WTC11 (cell line): ENCODE measurements at regions not wholly inside any gene's neighbourhood (a gene's known extent, or its start where the extent isn't known, plus 50 kb on each side); places are given as distances from the start of the nearest gene placed in this dataset.

ENCODE experiments used
- ATAC-seq: fragments of 200-7000 bp; cut with Tn5 transposase; 2 replicates; pipeline ENCODE4 v1.10.0; 2021; ENCODE audit warnings: mild to moderate bottlenecking, moderate library complexity
- CTCF ChIA-PET: fragments of 300-600 bp; sonication (Branson Sonifier 250); formaldehyde crosslinking; loops from one replicate; lab custom pipeline; 2021; ENCODE audit warnings: antibody characterized with exemption; lab: Charles Lee
- POLR2A ChIA-PET: fragments of 350-600 bp; sonication (Branson Sonifier 250); formaldehyde crosslinking; loops from one replicate; lab custom pipeline; 2021; ENCODE audit warnings: antibody characterized with exemption; lab: Charles Lee
- DNase-seq: peaks from one replicate; pipeline ENCODE4 v3.0.0; 2021; ENCODE audit warnings: low spot score
- H3K27ac Mint-ChIP-seq: 2 replicates; pipeline ENCODE4 v1.8.0; 2021; ENCODE audit warnings: mixed read lengths
- H3K27me3 Mint-ChIP-seq: 2 replicates; pipeline ENCODE4 v1.8.0; 2021; ENCODE audit warnings: low read depth, mild to moderate bottlenecking, moderate library complexity, mixed read lengths
- H3K36me3 Mint-ChIP-seq: 2 replicates; pipeline ENCODE4 v1.8.0; 2021; ENCODE audit warnings: mixed read lengths
- H3K4me1 Mint-ChIP-seq: 2 replicates; pipeline ENCODE4 v1.8.0; 2022; ENCODE audit warnings: mixed read lengths
- H3K4me3 Mint-ChIP-seq: 2 replicates; pipeline ENCODE4 v1.8.0; 2021; ENCODE audit warnings: mild to moderate bottlenecking, moderate library complexity, mixed read lengths
- H3K9me3 Mint-ChIP-seq: 2 replicates; pipeline ENCODE4 v1.8.0; 2021; ENCODE audit warnings: mixed read lengths
- ATF1 ChIP-seq: sonication (generic); formaldehyde crosslinking; IDR thresholded peaks from 2 replicates; pipeline ENCODE4 v1.8.1; 2023; ENCODE audit warnings: mild to moderate bottlenecking, moderate library complexity, missing genetic modification reagents
- CBFB ChIP-seq: sonication (generic); formaldehyde crosslinking; IDR thresholded peaks from 2 replicates; pipeline ENCODE4 v1.8.1; 2022; ENCODE audit warnings: mild to moderate bottlenecking, low read depth, missing genetic modification reagents
- CREB1 ChIP-seq: sonication (generic); formaldehyde crosslinking; IDR thresholded peaks from 2 replicates; pipeline ENCODE4 v1.8.0; 2023; ENCODE audit warnings: mild to moderate bottlenecking, missing genetic modification reagents
- ESRRA ChIP-seq: sonication (generic); formaldehyde crosslinking; IDR thresholded peaks from 2 replicates; pipeline ENCODE4 v1.8.1; 2022; ENCODE audit warnings: mild to moderate bottlenecking, missing genetic modification reagents, borderline replicate concordance
- FOXP1 ChIP-seq: sonication (generic); formaldehyde crosslinking; IDR thresholded peaks from 2 replicates; pipeline ENCODE4 v1.8.0; 2022; ENCODE audit warnings: missing genetic modification reagents, mild to moderate bottlenecking, moderate library complexity, borderline replicate concordance
- GRHL2 ChIP-seq: fragments of 250-450 bp; sonication (Bioruptor Pico); IDR thresholded peaks from 2 replicates; pipeline ENCODE4 v1.8.0; 2022; ENCODE audit warnings: mild to moderate bottlenecking, moderate library complexity; ENCODE audit not compliant: insufficient replicate concordance, severe bottlenecking
- HMGA2 ChIP-seq: fragments of 250-450 bp; sonication (Bioruptor Pico); IDR thresholded peaks from 2 replicates; pipeline ENCODE4 v1.4.0; 2021; ENCODE audit warnings: mild to moderate bottlenecking, moderate library complexity
- IRF2 ChIP-seq: sonication (generic); formaldehyde crosslinking; IDR thresholded peaks from 2 replicates; pipeline ENCODE4 v1.8.0; 2022; ENCODE audit warnings: low read depth, missing genetic modification reagents, borderline replicate concordance
- NFE2L1 ChIP-seq: sonication (generic); formaldehyde crosslinking; IDR thresholded peaks from 2 replicates; pipeline ENCODE4 v1.8.1; 2023; ENCODE audit warnings: missing genetic modification reagents
- ZNF121 ChIP-seq: sonication (generic); formaldehyde crosslinking; IDR thresholded peaks from 2 replicates; pipeline ENCODE4 v1.8.0; 2023; ENCODE audit warnings: missing genetic modification reagents
- ZNF416 ChIP-seq: fragments of 250-450 bp; sonication (Bioruptor Pico); IDR thresholded peaks from 2 replicates; pipeline ENCODE4 v1.9.0; 2021; ENCODE audit warnings: mild to moderate bottlenecking, inconsistent platforms
- TF ChIP-seq, protein P1 (sequence below): sonication (generic); formaldehyde crosslinking; IDR thresholded peaks from 2 replicates; pipeline ENCODE4 v1.8.0; 2023; ENCODE audit warnings: mild to moderate bottlenecking, missing genetic modification reagents
- TF ChIP-seq, protein P2 (sequence below): sonication (generic); formaldehyde crosslinking; IDR thresholded peaks from 2 replicates; pipeline ENCODE4 v1.8.0; 2022; ENCODE audit warnings: mild to moderate bottlenecking, missing genetic modification reagents
- TF ChIP-seq, protein P3 (sequence below): sonication (generic); formaldehyde crosslinking; IDR thresholded peaks from 2 replicates; pipeline ENCODE4 v1.8.1; 2023; ENCODE audit warnings: mild to moderate bottlenecking, missing genetic modification reagents, moderate library complexity
- TF ChIP-seq, protein P4 (sequence below): fragments of 250-450 bp; sonication (Bioruptor Pico); IDR thresholded peaks from 2 replicates; pipeline ENCODE4 v2.1.2; 2022; ENCODE audit warnings: mild to moderate bottlenecking, moderate library complexity
- TF ChIP-seq, protein P5 (sequence below): sonication (generic); formaldehyde crosslinking; IDR thresholded peaks from 2 replicates; pipeline ENCODE4 v1.8.1; 2023; ENCODE audit warnings: mild to moderate bottlenecking, missing genetic modification reagents
- TF ChIP-seq, protein P6 (sequence below): sonication (generic); formaldehyde crosslinking; IDR thresholded peaks from 2 replicates; pipeline ENCODE4 v1.8.0; 2023; ENCODE audit warnings: missing genetic modification reagents, mild to moderate bottlenecking, borderline replicate concordance

DNA sequence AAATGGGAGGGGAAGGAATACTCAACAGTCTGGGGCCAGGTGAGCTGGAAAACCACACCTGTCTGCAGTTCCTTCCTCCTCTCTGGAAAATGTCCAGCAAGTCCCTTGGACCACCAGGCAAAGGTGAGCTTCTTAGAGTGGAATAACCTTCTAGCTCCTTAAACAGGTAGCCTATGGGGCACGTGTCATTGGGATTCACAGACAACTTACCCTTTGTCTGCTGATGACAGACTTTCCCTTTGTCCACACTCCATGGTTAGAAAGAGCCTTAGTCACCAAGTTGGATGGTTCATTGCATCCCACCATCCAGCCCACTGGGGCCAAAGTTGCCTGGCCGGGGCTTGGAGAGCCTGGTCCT, 98.0 kb upstream of the ITGA6 start:
- Mint-ChIP-seq H3K9me3 (no peaks in the 10 kb centered on the region), H3K4me3 (no peak overlapping the region), H3K27ac (no peak overlapping the region), H3K27me3 (peaks cover 2% of the 10 kb centered on the region; the same call in 1 of the 2 replicates), H3K36me3 (no peaks in the 10 kb centered on the region), H3K4me1 (no peaks in the 10 kb centered on the region)
- ATAC-seq (no peak), DNase-seq (no peak)
- TF ChIP-seq FOXP1, result no peak
- TF ChIP-seq, protein P1, sequence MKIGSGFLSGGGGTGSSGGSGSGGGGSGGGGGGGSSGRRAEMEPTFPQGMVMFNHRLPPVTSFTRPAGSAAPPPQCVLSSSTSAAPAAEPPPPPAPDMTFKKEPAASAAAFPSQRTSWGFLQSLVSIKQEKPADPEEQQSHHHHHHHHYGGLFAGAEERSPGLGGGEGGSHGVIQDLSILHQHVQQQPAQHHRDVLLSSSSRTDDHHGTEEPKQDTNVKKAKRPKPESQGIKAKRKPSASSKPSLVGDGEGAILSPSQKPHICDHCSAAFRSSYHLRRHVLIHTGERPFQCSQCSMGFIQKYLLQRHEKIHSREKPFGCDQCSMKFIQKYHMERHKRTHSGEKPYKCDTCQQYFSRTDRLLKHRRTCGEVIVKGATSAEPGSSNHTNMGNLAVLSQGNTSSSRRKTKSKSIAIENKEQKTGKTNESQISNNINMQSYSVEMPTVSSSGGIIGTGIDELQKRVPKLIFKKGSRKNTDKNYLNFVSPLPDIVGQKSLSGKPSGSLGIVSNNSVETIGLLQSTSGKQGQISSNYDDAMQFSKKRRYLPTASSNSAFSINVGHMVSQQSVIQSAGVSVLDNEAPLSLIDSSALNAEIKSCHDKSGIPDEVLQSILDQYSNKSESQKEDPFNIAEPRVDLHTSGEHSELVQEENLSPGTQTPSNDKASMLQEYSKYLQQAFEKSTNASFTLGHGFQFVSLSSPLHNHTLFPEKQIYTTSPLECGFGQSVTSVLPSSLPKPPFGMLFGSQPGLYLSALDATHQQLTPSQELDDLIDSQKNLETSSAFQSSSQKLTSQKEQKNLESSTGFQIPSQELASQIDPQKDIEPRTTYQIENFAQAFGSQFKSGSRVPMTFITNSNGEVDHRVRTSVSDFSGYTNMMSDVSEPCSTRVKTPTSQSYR (CRISPR knock-in tag), result no peak
- TF ChIP-seq ESRRA (CRISPR knock-in tag), result no peak
- TF ChIP-seq, protein P2, sequence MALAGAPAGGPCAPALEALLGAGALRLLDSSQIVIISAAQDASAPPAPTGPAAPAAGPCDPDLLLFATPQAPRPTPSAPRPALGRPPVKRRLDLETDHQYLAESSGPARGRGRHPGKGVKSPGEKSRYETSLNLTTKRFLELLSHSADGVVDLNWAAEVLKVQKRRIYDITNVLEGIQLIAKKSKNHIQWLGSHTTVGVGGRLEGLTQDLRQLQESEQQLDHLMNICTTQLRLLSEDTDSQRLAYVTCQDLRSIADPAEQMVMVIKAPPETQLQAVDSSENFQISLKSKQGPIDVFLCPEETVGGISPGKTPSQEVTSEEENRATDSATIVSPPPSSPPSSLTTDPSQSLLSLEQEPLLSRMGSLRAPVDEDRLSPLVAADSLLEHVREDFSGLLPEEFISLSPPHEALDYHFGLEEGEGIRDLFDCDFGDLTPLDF (CRISPR knock-in tag), result no peak
- no peak for TF ChIP-seq GRHL2 (CRISPR knock-in tag)
- TF ChIP-seq, protein P3, sequence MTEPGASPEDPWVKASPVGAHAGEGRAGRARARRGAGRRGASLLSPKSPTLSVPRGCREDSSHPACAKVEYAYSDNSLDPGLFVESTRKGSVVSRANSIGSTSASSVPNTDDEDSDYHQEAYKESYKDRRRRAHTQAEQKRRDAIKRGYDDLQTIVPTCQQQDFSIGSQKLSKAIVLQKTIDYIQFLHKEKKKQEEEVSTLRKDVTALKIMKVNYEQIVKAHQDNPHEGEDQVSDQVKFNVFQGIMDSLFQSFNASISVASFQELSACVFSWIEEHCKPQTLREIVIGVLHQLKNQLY (CRISPR knock-in tag), result no peak
- TF ChIP-seq, protein P4, sequence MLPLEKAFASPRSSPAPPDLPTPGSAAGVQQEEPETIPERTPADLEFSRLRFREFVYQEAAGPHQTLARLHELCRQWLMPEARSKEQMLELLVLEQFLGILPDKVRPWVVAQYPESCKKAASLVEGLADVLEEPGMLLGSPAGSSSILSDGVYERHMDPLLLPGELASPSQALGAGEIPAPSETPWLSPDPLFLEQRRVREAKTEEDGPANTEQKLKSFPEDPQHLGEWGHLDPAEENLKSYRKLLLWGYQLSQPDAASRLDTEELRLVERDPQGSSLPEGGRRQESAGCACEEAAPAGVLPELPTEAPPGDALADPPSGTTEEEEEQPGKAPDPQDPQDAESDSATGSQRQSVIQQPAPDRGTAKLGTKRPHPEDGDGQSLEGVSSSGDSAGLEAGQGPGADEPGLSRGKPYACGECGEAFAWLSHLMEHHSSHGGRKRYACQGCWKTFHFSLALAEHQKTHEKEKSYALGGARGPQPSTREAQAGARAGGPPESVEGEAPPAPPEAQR (CRISPR knock-in tag), result no peak
- no peak for TF ChIP-seq CREB1 (CRISPR knock-in tag)
- no peak for TF ChIP-seq ATF1 (CRISPR knock-in tag)
- no peak for TF ChIP-seq NFE2L1 (CRISPR knock-in tag)
- no peak for TF ChIP-seq ZNF121
- TF ChIP-seq, protein P5, sequence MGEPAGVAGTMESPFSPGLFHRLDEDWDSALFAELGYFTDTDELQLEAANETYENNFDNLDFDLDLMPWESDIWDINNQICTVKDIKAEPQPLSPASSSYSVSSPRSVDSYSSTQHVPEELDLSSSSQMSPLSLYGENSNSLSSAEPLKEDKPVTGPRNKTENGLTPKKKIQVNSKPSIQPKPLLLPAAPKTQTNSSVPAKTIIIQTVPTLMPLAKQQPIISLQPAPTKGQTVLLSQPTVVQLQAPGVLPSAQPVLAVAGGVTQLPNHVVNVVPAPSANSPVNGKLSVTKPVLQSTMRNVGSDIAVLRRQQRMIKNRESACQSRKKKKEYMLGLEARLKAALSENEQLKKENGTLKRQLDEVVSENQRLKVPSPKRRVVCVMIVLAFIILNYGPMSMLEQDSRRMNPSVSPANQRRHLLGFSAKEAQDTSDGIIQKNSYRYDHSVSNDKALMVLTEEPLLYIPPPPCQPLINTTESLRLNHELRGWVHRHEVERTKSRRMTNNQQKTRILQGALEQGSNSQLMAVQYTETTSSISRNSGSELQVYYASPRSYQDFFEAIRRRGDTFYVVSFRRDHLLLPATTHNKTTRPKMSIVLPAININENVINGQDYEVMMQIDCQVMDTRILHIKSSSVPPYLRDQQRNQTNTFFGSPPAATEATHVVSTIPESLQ (CRISPR knock-in tag), result no peak
- no peak for TF ChIP-seq IRF2 (CRISPR knock-in tag)
- no peak for TF ChIP-seq HMGA2 (CRISPR knock-in tag)
- TF ChIP-seq CBFB (CRISPR knock-in tag), result no peak
- TF ChIP-seq, protein P6, sequence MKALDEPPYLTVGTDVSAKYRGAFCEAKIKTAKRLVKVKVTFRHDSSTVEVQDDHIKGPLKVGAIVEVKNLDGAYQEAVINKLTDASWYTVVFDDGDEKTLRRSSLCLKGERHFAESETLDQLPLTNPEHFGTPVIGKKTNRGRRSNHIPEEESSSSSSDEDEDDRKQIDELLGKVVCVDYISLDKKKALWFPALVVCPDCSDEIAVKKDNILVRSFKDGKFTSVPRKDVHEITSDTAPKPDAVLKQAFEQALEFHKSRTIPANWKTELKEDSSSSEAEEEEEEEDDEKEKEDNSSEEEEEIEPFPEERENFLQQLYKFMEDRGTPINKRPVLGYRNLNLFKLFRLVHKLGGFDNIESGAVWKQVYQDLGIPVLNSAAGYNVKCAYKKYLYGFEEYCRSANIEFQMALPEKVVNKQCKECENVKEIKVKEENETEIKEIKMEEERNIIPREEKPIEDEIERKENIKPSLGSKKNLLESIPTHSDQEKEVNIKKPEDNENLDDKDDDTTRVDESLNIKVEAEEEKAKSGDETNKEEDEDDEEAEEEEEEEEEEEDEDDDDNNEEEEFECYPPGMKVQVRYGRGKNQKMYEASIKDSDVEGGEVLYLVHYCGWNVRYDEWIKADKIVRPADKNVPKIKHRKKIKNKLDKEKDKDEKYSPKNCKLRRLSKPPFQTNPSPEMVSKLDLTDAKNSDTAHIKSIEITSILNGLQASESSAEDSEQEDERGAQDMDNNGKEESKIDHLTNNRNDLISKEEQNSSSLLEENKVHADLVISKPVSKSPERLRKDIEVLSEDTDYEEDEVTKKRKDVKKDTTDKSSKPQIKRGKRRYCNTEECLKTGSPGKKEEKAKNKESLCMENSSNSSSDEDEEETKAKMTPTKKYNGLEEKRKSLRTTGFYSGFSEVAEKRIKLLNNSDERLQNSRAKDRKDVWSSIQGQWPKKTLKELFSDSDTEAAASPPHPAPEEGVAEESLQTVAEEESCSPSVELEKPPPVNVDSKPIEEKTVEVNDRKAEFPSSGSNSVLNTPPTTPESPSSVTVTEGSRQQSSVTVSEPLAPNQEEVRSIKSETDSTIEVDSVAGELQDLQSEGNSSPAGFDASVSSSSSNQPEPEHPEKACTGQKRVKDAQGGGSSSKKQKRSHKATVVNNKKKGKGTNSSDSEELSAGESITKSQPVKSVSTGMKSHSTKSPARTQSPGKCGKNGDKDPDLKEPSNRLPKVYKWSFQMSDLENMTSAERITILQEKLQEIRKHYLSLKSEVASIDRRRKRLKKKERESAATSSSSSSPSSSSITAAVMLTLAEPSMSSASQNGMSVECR, result no peak
- no peak for TF ChIP-seq ZNF416 (CRISPR knock-in tag)
- POLR2A ChIA-PET, result no interaction called here
- CTCF ChIA-PET, result no interaction called here
